NCI-H1048 (cell line): ENCODE measurements at regions not wholly inside any gene's neighbourhood (a gene's known extent, or its start where the extent isn't known, plus 50 kb on each side); places are given as distances from the start of the nearest gene placed in this dataset.

ENCODE experiments used
- DNase-seq: peaks from one replicate; lab custom pipeline; 2025; lab: John Stamatoyannopoulos, UW

- no peak for DNase-seq
These were observed 181.9 kb downstream of the NUAK1 start for GRCh38 chr12:105956662-105957457.

DNA sequence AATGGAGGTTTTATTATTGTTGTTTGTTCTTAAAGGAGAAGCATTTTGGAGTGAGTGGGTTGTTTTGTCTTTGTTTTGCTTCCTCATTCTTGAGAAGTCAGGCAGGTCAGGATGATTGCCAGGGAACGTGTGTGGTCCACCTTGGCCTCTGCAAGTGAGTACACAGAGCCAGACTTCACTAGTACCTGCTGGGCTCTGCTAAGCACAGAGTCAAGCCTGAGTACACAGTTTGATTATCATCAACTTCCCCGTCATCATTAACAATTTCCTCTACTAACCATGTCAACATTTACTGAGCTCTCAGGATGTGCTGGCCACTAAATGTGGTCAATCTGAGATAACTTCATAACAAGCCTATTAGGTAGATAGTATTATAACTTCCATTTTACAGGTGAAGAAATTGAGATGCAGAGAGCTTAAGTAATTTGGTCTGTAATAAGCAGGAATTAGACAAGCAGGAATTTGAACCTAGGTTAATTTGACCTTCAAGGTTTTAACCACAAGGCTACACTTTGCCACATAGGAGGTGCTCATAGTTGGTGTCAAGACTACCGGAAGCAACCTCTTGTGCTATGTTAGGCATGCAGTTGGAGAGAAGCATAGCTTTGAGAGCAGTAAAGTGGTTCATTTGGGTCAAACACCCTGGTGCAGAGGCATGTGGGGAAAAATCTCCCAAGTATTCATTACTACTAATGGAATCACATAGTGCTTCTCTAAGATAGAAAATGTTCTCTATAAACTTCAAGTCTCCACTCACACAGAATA is 178.3 kb downstream of the NUAK1 start:
- no peak for DNase-seq

DNA sequence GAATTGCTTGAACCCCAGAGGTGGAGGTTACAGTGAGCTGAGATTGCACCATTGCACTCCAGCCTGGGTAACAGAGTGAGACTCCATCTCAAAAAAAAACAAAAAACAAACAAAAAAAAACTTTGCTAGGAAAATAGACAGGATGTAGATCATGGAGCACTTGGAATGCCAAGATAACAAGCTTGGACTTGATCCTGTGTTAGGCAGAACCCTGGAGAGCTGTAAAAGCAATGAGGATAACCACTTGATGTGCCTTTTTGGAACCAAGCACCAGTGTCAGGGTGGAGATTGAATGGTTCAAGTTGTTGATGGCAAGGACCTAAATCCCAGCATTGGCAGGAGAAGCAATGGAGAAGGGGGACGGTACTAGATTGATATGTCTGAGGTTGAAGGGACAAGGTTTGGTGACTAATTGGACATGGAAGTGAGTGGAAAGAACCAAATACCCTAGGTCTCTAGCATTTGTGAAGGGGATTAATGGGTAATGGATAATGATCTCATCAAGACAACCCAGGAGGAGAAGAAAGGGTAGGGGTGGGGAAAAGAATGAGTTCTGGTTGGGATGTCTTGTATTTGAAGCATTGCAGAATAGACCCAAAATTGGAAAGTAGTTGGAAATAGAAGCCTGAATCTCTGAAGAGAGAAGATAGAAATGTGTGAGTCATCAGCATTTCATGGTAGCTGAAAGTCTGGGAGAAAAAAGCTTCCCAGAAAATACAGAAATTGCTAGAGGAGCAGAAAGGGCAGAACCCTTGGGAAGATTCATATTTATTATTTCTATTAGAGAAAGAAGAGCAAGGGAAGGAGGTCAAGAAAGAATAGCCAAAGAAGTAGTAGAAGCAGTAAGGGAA is 176.7 kb downstream of the NUAK1 start:
- DNase-seq = no peak

DNA sequence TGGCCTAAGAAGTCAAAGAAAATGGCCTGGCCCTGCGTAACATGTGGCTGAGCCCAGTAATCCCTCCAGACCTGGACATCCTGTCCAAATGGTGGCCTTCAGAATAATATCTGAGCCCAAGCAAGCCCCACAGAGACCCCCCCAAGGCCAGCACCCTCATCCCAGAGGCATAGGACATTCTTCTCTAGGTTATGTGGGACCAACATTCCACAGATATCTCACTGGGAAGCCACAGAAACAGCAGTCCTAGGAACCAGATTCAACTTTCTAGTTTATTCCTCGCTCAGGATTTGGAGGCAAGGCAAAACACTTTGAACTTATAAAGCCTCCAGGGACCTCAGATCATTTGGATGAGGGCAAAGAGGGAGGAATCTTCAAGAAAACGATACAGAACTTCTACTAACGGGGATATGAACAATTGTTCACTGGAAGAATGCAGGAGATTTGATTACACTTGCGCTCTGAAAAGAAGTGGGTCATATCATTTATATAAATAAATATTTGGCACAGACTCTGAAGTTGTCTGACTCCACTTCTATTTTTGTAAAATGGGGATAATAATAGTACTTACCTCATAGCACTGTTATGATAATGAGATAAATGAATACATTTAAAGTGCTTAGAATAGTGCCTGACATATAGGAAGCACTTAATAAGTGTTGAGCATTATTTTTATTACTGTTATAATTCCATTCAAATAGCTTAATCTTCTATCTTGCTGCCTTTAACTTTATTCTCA is 171.5 kb downstream of the NUAK1 start:
- no peak for DNase-seq

GRCh38 chr12:105968025-105968424 is 170.7 kb downstream of the NUAK1 start:
- no peak for DNase-seq

DNA sequence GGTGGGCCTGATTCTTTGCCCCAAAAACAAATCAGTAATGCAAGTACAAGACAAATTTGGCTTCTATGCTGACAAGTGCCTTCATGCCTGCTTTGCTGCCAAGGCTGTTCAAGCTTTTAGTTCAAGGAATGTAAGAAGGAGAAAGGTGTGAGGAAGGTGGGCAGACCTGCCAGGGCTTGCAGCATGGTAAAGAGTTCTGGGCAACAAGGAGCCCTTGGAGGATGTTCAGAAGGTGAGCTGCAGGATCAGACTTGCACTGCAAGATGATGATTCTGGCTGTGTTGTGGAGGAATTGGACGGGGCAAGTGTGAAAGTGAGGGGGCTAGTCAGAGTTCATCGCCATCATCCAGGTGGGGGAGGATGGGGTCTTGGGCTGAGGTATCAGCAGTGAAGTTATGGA is 167.9 kb downstream of the NUAK1 start:
- no peak for DNase-seq

GRCh38 chr12:105974738-105975137 is 164.0 kb downstream of the NUAK1 start:
- no peak for DNase-seq

DNA sequence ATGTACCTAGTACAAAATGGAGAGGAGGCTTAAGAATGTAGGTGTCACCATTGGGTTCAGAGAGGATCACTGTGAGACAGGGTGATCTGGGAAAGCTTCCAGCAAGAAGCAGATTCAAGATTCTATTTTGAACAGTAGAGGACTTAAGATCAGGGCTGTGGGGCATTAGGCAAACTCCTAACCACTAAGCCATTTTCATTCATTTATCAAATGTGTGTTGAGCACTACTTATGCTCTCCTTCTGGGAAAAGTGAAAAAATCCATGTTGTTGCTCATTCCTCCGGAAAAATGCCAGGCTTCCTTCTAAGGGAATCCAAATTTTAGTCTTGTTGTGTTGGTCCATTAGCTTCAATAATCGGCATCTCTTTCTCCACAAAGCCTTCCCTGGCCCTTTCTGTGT is 163.4 kb downstream of the NUAK1 start:
- DNase-seq = no peak

- DNase-seq = no peak
These were observed 161.5 kb downstream of the NUAK1 start for GRCh38 chr12:105977236-105977635.

DNA sequence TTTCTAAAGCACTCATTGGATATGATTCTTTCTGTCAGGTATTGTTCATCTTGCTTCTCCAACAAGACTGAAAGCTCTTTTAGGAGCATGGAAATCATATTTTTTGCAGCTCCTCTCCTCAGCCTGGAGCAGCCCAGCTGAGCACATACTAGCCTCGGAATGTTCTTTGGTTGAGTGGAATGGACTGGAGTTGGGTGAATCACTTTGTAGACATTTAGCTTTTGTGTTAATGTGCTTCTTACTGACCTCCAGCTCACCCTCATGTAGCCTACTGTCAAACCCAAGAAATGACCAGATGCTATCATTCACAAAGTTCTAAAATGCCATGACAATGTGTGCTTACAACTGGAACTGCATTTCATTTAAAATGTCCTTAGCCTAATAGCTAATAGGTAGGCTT is 161.1 kb downstream of the NUAK1 start:
- no peak for DNase-seq

DNA sequence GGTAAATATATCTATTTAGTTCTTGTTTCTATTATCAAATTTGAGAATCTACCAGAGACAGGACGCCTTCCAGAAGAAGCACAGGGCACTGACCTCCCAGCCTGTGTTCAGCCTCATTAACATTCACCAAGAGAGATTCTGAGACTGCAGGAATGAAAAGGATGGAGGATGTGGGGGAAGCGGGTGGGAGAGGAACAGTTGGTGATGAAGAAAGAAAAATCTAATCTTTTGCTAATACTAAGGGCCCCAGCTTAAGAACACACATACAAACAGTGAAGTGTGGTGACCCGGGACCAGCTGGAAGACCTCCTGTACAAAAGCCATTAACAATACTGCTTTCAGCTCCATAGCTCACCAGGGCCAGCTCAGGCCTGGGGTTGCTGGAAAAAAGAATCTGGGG is 160.5 kb downstream of the NUAK1 start:
- no peak for DNase-seq

DNA sequence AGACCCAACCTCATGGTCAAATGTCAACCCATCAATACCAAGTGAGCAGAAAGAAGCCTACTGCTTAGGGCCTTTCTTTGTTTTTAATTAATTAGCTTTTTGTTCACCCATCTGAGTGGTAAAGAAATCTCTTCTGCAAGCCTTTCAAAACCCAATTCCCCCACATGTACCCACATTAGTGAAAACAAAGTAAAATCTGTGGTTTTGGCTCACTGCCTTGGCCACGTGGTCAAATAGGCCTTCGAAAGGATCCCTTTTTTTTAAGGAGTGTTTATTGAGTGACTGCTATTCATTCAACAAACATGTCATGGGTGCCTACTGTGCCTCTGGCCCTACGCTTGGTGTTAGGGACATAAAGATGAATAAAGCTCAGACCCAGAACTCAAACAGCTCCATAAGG is 160.1 kb downstream of the NUAK1 start:
- DNase-seq = no peak

DNA sequence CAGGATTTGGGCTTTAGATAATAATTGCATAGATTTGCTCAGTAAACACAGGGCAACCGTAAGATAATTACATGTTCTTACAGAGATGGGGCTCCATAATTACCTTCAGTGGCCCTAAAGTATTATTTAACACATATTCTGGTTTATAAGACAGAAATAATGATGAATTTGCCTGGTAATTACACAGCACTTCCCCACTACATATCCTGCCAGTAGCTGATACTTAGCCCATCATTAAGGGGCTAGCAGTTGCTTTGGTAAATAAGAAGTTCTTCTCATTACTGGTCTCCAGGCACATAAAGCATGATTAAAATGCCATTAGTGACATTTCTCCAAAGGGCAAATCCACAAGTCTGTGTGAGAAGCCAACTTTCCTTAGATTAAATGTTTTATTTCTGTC is 158.7 kb downstream of the NUAK1 start:
- no peak for DNase-seq

GRCh38 chr12:105980533-105980932 is 158.2 kb downstream of the NUAK1 start:
- no peak for DNase-seq

DNA sequence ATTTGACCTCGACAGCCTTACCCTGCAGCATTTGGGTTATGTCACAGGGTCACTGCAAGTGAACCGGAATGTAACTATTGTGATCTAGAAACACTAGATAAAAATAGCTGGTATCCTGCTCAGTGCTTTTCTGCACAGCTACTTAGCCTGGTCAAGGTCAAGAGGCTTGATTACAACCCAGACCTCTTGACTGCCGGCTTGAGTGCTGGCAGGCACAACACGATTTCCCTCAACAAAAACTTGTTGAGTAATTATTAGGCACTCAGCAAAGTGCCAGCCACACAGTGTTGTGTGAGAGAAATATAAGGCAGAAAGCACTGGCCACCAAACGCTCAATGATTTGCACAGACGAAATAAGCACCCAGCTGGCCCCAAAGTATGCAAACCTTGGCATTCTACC is 156.7 kb downstream of the NUAK1 start:
- DNase-seq = no peak

- no peak for DNase-seq
These were observed 155.0 kb downstream of the NUAK1 start for GRCh38 chr12:105983622-105984320.

DNA sequence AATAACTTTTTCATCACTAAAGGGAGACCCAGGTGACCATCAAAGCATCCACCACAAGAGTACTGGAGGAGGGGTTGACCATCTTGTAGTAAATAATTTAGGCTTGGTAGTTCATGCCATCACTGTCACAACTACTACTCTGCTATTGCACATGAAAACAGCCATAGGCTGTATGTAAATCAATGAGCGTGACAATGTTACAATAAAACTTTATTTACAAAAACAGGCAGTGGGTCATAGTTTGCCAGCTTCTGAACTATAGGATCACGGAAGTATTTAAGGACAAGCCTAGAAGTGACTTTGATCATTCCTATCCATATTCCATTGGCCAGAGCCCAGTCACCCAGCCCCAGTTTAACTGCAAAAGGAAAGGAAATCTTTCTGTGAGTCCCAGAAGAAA is 153.4 kb downstream of the NUAK1 start:
- no peak for DNase-seq

GRCh38 chr12:105986779-105987684 is 151.7 kb downstream of the NUAK1 start:
- no peak for DNase-seq

DNA sequence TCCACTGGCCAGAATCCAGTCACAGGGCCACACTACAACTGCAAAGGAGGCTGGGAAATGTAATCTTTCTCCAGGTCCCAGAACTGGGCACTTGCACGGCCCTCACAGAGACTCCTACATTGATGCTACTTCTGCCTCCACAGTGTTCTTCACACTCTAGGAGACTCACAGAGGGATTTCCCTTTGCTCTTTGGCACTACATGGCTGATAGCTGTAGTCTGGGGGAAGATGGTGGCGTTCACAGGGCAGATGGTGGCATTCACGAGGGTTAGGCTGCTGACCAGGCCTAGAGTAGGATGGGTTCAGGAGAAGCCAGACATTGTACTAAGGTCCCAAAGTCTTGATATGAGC is 151.1 kb downstream of the NUAK1 start:
- DNase-seq = no peak
